HG03558 (cell line): ENCODE measurements at regions not wholly inside any gene's neighbourhood (a gene's known extent, or its start where the extent isn't known, plus 50 kb on each side); places are given as distances from the start of the nearest gene placed in this dataset.
"Not testable (repeated sequence)": the region's sequence is repeated elsewhere in the genome, so short reads cannot be mapped to it uniquely, and the experiment has no call there.

Experiments
- ATAC-seq: cut with Tn5 transposase; IDR thresholded peaks from one replicate; pipeline ENCODE4 v1.9.1; 2021; ENCODE audit warnings: moderate number of reproducible peaks; ENCODE audit not compliant: unreplicated experiment; ENCODE audit errors: extremely low read depth

- no peak for ATAC-seq
These were observed 500.5 kb downstream of the FAM181B start for GRCh38 chr11:82233201-82233600.

GRCh38 chr11:82229341-82229740 is 504.3 kb downstream of the FAM181B start:
- ATAC-seq: no peak

- ATAC-seq: no peak
These were observed 507.7 kb downstream of the FAM181B start for GRCh38 chr11:82225930-82226329.

GRCh38 chr11:82225502-82225901 is 508.2 kb downstream of the FAM181B start:
- no peak for ATAC-seq

GRCh38 chr11:82216927-82217570 is 516.6 kb downstream of the FAM181B start:
- no peak for ATAC-seq

- no peak for ATAC-seq
These were observed 523.7 kb downstream of the FAM181B start for GRCh38 chr11:82210011-82210410.

GRCh38 chr11:82195283-82195682 is 538.4 kb downstream of the FAM181B start:
- no peak for ATAC-seq

- ATAC-seq: no peak
These were observed 539.1 kb downstream of the FAM181B start for GRCh38 chr11:82194521-82194920.

GRCh38 chr11:82191695-82192094 is 542.0 kb downstream of the FAM181B start:
- no peak for ATAC-seq

- ATAC-seq: no peak
These were observed 547.7 kb downstream of the FAM181B start for GRCh38 chr11:82185925-82186324.

GRCh38 chr11:82184966-82185365 is 548.7 kb downstream of the FAM181B start:
- ATAC-seq: no peak

- no peak for ATAC-seq
These were observed 550.3 kb downstream of the FAM181B start for GRCh38 chr11:82183346-82183745.

GRCh38 chr11:82182697-82183096 is 551.0 kb downstream of the FAM181B start:
- not testable (repeated sequence) for ATAC-seq

- ATAC-seq: not testable (repeated sequence)
These were observed 551.9 kb downstream of the FAM181B start for GRCh38 chr11:82181796-82182195.

- no peak for ATAC-seq
These were observed 556.7 kb downstream of the FAM181B start for GRCh38 chr11:82176945-82177344.

- no peak for ATAC-seq
These were observed 557.3 kb downstream of the FAM181B start for GRCh38 chr11:82176365-82176764.

GRCh38 chr11:82174610-82175009 is 559.1 kb downstream of the FAM181B start:
- ATAC-seq: no peak

GRCh38 chr11:82146789-82147188 is 586.9 kb downstream of the FAM181B start:
- no peak for ATAC-seq

GRCh38 chr11:82118946-82119345 is 614.7 kb downstream of the FAM181B start:
- no peak for ATAC-seq

GRCh38 chr11:82117362-82117761 is 616.3 kb downstream of the FAM181B start:
- no peak for ATAC-seq

- no peak for ATAC-seq
These were observed 628.2 kb downstream of the FAM181B start for GRCh38 chr11:82105331-82105998.

- no peak for ATAC-seq
These were observed 640.8 kb downstream of the FAM181B start for GRCh38 chr11:82092904-82093303.
